SK-N-SH (cell line): ENCODE measurements at regions not wholly inside any gene's neighbourhood (a gene's known extent, or its start where the extent isn't known, plus 50 kb on each side); places are given as distances from the start of the nearest gene placed in this dataset.
"Not testable (repeated sequence)": the region's sequence is repeated elsewhere in the genome, so short reads cannot be mapped to it uniquely, and the experiment has no call there.

Source experiments
- CTCF ChIA-PET: fragments of 300-600, 350-600 bp; formaldehyde crosslinking; extraction: SDS; loops from one replicate; lab custom pipeline; 2021; lab: Yijun Ruan, JAX
- POLR2A ChIA-PET: fragments of 350-600 bp; sonication (Branson Sonifier 250); formaldehyde crosslinking; extraction: SDS; loops from one replicate; lab custom pipeline; 2020; ENCODE audit warnings: antibody characterized with exemption, inconsistent platforms; lab: Yijun Ruan, JAX
- DNase-seq: peaks from one replicate; pipeline ENCODE4 v3.0.0; 2012
- H2AFZ ChIP-seq: fragments of 200-600 bp; sonication (generic); 2 replicates; pipeline ENCODE4 v1.8.1; 2016; ENCODE audit warnings: antibody characterized with exemption, mild to moderate bottlenecking, low read depth
- H3F3A ChIP-seq: fragments of 200-600 bp; sonication (generic); replicated peaks from 2 replicates; pipeline ENCODE3; 2016; ENCODE audit warnings: antibody characterized with exemption, mild to moderate bottlenecking; ENCODE audit not compliant: insufficient read depth
- H3K27ac ChIP-seq, 2 experiments: fragments of 200-500 bp in 1 of 2; fragments of 200-600 bp in 1 of 2; sonication (Bioruptor generic) in 1 of 2; sonication (generic), shearing (Covaris generic) in 1 of 2; 2 replicates each; pipeline versions ENCODE4 v1.5.1 to v1.6.1; 2014 to 2016; ENCODE audit warnings: low read depth in 2 of 2, inconsistent platforms in 1 of 2, low read length in 1 of 2, mild to moderate bottlenecking in 1 of 2, mixed read lengths in 1 of 2
- H3K27me3 ChIP-seq: fragments of 200-600 bp; sonication (generic), shearing (Covaris generic); 2 replicates; pipeline ENCODE4 v1.6.1; 2016; ENCODE audit warnings: mixed run types; ENCODE audit not compliant: insufficient read depth
- H3K36me3 ChIP-seq, 2 experiments: fragments of 200-500 bp in 1 of 2; fragments of 200-600 bp in 1 of 2; sonication (Bioruptor generic) in 1 of 2; sonication (generic) in 1 of 2; replicated peaks in 1 of 2; 2 replicates each; pipeline versions ENCODE3 to v1.5.1; 2014 to 2016; ENCODE audit warnings: low read length in 1 of 2, mild to moderate bottlenecking in 1 of 2; ENCODE audit not compliant: insufficient read depth in 2 of 2, control insufficient read depth in 1 of 2
- H3K4me1 ChIP-seq, 2 experiments: fragments of 200-500 bp in 1 of 2; fragments of 200-600 bp in 1 of 2; sonication (Bioruptor generic) in 1 of 2; sonication (generic), shearing (Covaris generic) in 1 of 2; 2 replicates each; pipeline versions ENCODE4 v1.5.1 to v1.6.1; 2014 to 2016; ENCODE audit warnings: low read depth in 1 of 2, low read length in 1 of 2, mixed run types in 1 of 2; ENCODE audit not compliant: insufficient read depth in 2 of 2, control insufficient read depth in 1 of 2
- H3K4me2 ChIP-seq: fragments of 200-600 bp; sonication (generic), shearing (Covaris generic); 2 replicates; pipeline ENCODE4 v1.6.1; 2017; ENCODE audit warnings: mixed run types
- H3K4me3 ChIP-seq, 2 experiments: fragments of 200-500 bp in 1 of 2; fragments of 200-600 bp in 1 of 2; sonication (Bioruptor generic) in 1 of 2; sonication (generic), shearing (Covaris generic) in 1 of 2; 2 replicates each; pipeline versions ENCODE4 v1.5.1 to v1.8.1; 2014 to 2016; ENCODE audit warnings: low read depth in 2 of 2, inconsistent platforms in 1 of 2, low read length in 1 of 2, mild to moderate bottlenecking in 1 of 2, mixed read lengths in 1 of 2, moderate library complexity in 1 of 2
- H3K79me2 ChIP-seq: fragments of 200-600 bp; sonication (generic); 2 replicates; pipeline ENCODE4 v1.8.1; 2017; ENCODE audit warnings: mild to moderate bottlenecking; ENCODE audit not compliant: insufficient read depth
- H3K9ac ChIP-seq: fragments of 200-600 bp; sonication (generic); 2 replicates; pipeline ENCODE4 v1.6.1; 2017; ENCODE audit warnings: mixed run types
- H3K9me2 ChIP-seq: fragments of 200-600 bp; sonication (generic); 2 replicates; pipeline ENCODE4 v1.6.1; 2017; ENCODE audit warnings: mixed run types
- H3K9me3 ChIP-seq: fragments of 200-600 bp; sonication (generic); 2 replicates; pipeline ENCODE4 v1.6.1; 2017; ENCODE audit warnings: mixed run types, mild to moderate bottlenecking, moderate library complexity
- H4K20me1 ChIP-seq: fragments of 200-600 bp; sonication (generic); 2 replicates; pipeline ENCODE4 v1.6.1; 2017; ENCODE audit warnings: mild to moderate bottlenecking, mixed run types; ENCODE audit not compliant: insufficient read depth
- ELF1 ChIP-seq: IDR thresholded peaks from 2 replicates; pipeline ENCODE4 v1.4.0; 2012
- EP300 ChIP-seq, 2 experiments: IDR thresholded peaks; 2 replicates each; pipeline versions ENCODE4 v1.4.0 to v1.6.1; 2012; ENCODE audit warnings: borderline replicate concordance in 1 of 2, low read depth in 1 of 2, low read length in 1 of 2
- FOXJ3 ChIP-seq: sonication (generic); formaldehyde crosslinking; IDR thresholded peaks from 2 replicates; pipeline ENCODE4 v1.5.1; 2020; ENCODE audit warnings: mild to moderate bottlenecking, missing genetic modification reagents
- FOXM1 ChIP-seq: IDR thresholded peaks from 2 replicates; pipeline ENCODE4 v1.4.0; 2012; ENCODE audit warnings: low read depth, mild to moderate bottlenecking
- GATA2 ChIP-seq: sonication (generic); formaldehyde crosslinking; IDR thresholded peaks from 2 replicates; pipeline ENCODE4 v1.5.0; 2020; ENCODE audit warnings: mild to moderate bottlenecking, missing genetic modification reagents
- MEF2A ChIP-seq: IDR thresholded peaks from 2 replicates; pipeline ENCODE4 v1.4.0; 2012; ENCODE audit warnings: low read depth, borderline replicate concordance
- RFX5 ChIP-seq: IDR thresholded peaks from 2 replicates; pipeline ENCODE4 v1.6.1; 2012; ENCODE audit warnings: mild to moderate bottlenecking, improper control_type of control experiment, low read length
- RXRA ChIP-seq: IDR thresholded peaks from 2 replicates; pipeline ENCODE4 v1.4.0; 2012; ENCODE audit warnings: low read depth, mild to moderate bottlenecking, borderline replicate concordance
- TAF1 ChIP-seq: IDR thresholded peaks from 2 replicates; pipeline ENCODE4 v1.6.1; 2012; ENCODE audit warnings: low read depth, mild to moderate bottlenecking, low read length, moderate library complexity, borderline replicate concordance
- TEAD4 ChIP-seq: IDR thresholded peaks from 2 replicates; pipeline ENCODE4 v1.4.0; 2012; ENCODE audit warnings: mild to moderate bottlenecking, borderline replicate concordance; ENCODE audit not compliant: insufficient read depth
- YY1 ChIP-seq: IDR thresholded peaks from 2 replicates; pipeline ENCODE4 v1.4.0; 2012; ENCODE audit warnings: low read depth, mild to moderate bottlenecking
- WGBS: methylation state at CpG from one replicate; pipeline ENCODE4 v1.1.6; 2017; ENCODE audit warnings: low lambda C conversion rate; 5-methylcytosine and 5-hydroxymethylcytosine counted together
- TF ChIP-seq, protein P1 (sequence below): IDR thresholded peaks from 2 replicates; pipeline ENCODE4 v1.4.0; 2012; ENCODE audit warnings: low read depth, borderline replicate concordance
- TF ChIP-seq, protein P2 (sequence below): fragments of 200-600 bp; sonication (generic); IDR thresholded peaks from 2 replicates; pipeline ENCODE4 v1.6.1; 2017; ENCODE audit warnings: antibody characterized with exemption, mild to moderate bottlenecking, moderate library complexity

DNA sequence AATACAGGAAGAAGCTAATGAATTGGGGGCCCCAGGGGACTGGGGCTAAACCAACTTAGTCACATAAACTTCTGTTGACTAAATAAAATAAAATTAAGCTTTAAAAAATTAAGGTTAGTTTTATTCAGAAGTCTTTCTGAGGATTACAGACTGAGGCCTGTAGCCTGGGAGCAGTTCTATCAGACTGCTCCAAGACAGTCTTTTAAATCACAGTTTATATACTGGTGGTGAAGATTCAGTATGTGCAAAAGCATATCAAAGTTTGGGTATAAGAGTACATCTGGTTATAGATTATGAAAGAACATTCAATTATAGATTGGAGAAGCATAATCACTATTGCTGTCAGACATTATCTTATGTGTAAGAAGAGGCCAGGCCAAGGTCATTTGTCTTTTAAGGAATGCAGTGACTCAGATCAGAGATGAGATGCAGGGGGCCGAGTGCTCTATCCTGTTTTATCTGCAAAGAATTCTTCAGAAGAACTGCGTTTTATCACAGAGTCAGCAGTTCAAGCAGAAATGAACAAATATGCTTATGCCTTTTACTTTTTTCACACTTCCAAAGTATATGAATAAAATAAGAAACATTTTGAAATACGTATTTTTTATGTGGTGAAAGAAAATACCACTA lies 109.4 kb downstream of the PDHA2 start (continued):
- TF ChIP-seq, protein P1, sequence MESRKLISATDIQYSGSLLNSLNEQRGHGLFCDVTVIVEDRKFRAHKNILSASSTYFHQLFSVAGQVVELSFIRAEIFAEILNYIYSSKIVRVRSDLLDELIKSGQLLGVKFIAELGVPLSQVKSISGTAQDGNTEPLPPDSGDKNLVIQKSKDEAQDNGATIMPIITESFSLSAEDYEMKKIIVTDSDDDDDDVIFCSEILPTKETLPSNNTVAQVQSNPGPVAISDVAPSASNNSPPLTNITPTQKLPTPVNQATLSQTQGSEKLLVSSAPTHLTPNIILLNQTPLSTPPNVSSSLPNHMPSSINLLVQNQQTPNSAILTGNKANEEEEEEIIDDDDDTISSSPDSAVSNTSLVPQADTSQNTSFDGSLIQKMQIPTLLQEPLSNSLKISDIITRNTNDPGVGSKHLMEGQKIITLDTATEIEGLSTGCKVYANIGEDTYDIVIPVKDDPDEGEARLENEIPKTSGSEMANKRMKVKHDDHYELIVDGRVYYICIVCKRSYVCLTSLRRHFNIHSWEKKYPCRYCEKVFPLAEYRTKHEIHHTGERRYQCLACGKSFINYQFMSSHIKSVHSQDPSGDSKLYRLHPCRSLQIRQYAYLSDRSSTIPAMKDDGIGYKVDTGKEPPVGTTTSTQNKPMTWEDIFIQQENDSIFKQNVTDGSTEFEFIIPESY = no peak
- TF ChIP-seq YY1 (no peak), RXRA (no peak), EP300 (IDR thresholded peaks at IDR 0.05; ENCODE audit: borderline replicate concordance in 1 of 2, low read depth in 1 of 2, low read length in 1 of 2) (no peak), TAF1 (no peak), ELF1 (no peak), TEAD4 (no peak)
- TF ChIP-seq, protein P2, sequence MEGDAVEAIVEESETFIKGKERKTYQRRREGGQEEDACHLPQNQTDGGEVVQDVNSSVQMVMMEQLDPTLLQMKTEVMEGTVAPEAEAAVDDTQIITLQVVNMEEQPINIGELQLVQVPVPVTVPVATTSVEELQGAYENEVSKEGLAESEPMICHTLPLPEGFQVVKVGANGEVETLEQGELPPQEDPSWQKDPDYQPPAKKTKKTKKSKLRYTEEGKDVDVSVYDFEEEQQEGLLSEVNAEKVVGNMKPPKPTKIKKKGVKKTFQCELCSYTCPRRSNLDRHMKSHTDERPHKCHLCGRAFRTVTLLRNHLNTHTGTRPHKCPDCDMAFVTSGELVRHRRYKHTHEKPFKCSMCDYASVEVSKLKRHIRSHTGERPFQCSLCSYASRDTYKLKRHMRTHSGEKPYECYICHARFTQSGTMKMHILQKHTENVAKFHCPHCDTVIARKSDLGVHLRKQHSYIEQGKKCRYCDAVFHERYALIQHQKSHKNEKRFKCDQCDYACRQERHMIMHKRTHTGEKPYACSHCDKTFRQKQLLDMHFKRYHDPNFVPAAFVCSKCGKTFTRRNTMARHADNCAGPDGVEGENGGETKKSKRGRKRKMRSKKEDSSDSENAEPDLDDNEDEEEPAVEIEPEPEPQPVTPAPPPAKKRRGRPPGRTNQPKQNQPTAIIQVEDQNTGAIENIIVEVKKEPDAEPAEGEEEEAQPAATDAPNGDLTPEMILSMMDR = no peak

DNA sequence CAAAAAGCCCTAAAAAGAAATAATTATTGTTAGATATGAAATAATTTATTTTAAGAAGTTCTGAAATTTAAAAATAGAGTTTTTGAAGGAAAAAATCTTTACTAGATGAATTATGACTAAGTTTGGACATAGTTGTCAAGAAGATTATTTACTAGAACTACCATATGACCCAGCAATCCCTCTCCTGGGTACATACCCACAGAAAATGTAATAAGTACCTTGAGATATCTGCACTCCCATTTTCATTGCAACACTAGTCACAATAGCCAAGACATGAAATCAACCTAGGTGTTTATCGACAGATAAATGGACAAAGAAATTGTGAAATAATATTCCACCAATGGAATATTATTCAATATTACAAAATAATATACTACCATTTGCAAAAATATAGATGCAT lies 109.9 kb downstream of the PDHA2 start:
- H3K4me1 ChIP-seq = no peaks in the 10 kb centered on the region
- ChIA-PET POLR2A (no interaction called here), CTCF (no interaction called here)
- H4K20me1 ChIP-seq = no peaks in the 10 kb centered on the region
- WGBS = 80% methylated on average over 1 of the region's 1 CpG
- H3K9me2 ChIP-seq = no peaks in the 10 kb centered on the region
- no peaks in the 10 kb centered on the region for H3K27me3 ChIP-seq
- no peaks in the 10 kb centered on the region for H3K36me3 ChIP-seq
- H3K4me3 ChIP-seq = no peak overlapping the region
- no peak overlapping the region for H3K27ac ChIP-seq
- H3K9ac ChIP-seq = no peak overlapping the region
- TF ChIP-seq TAF1 (no peak), GATA2 (CRISPR knock-in tag) (no peak), FOXM1 (no peak), RFX5 (no peak), FOXJ3 (CRISPR knock-in tag) (no peak), MEF2A (no peak)
- no peaks in the 10 kb centered on the region; the same call in 1 of the 2 replicates for H3K9me3 ChIP-seq
- H3F3A ChIP-seq = no peaks in the 10 kb centered on the region
- H2AFZ ChIP-seq = no peak overlapping the region
- DNase-seq = no peak
- H3K79me2 ChIP-seq = no peaks in the 10 kb centered on the region
- H3K4me2 ChIP-seq = no peak overlapping the region

DNA sequence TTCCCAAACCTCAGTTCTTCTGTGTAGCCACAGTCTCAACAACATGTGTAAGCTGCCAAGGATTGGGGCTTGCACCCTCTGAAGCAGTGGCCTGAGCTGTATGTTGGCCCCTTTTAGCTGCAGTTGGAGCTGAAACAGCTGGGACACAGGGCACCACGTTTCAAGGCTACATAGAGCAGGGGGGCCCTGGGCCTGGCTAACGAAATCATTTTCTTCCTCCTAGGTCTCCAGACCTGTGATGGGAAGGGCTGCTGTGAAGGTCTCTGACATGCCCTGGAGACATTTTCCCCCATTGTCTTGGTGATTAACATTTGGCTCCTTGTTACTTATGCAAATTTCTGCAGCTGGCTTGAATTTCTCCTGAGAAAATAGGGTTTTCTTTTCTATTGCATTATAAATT lies 112.6 kb downstream of the PDHA2 start:
- H3K4me3 ChIP-seq, POLR2A ChIA-PET, H3K27me3 ChIP-seq, H3K36me3 ChIP-seq, H3K4me1 ChIP-seq, CTCF ChIA-PET, H3K9me3 ChIP-seq, DNase-seq, H3F3A ChIP-seq, H3K79me2 ChIP-seq, H3K9ac ChIP-seq, H3K9me2 ChIP-seq, H2AFZ ChIP-seq, H3K27ac ChIP-seq, H3K4me2 ChIP-seq, H4K20me1 ChIP-seq: not testable (repeated sequence)
- WGBS = 45% methylated on average over 2 of the region's 2 CpGs
